K562 (cell line): ENCODE measurements at regions not wholly inside any gene's neighbourhood (a gene's known extent, or its start where the extent isn't known, plus 50 kb on each side); places are given as distances from the start of the nearest gene placed in this dataset.

Source experiments
- ATAC-seq: fragments of 200-7000 bp; cut with Tn5 transposase; 3 replicates; pipeline ENCODE4 v1.9.1; 2020; ENCODE audit warnings: moderate library complexity
- BruUV-seq: library from RNA; stranded (reverse); fragments of 400-500 nt; replicated peaks from 2 replicates; lab custom pipeline; 2021; lab: Mats Ljungman, UMichigan
- CTCF ChIA-PET: fragments of 300-600 bp; formaldehyde crosslinking; extraction: SDS; loops from one replicate; lab custom pipeline; 2021; ENCODE audit warnings: low intra/inter-chr PET ratio; lab: Yijun Ruan, JAX
- POLR2A ChIA-PET: fragments of 300-600, 350-650 bp; sonication (Branson Sonifier 250); formaldehyde crosslinking; extraction: SDS; loops from one replicate; lab custom pipeline; 2021; ENCODE audit warnings: antibody characterized with exemption, inconsistent platforms; lab: Yijun Ruan, JAX
- DNase-seq, 4 experiments: peaks; one replicate each; pipeline versions ENCODE4 v3.0.0 to v3.0.0-alpha.2; 2011 to 2018; ENCODE audit warnings: low spot score in 3 of 4, mixed read lengths in 3 of 4; ENCODE audit errors: extremely low read depth in 1 of 4
- FAIRE-seq: peaks from 2 replicates; lab custom pipeline; 2011; peaks lifted over from hg19 to GRCh38; lab: Jason Lieb, UNC
- H2AFZ ChIP-seq: 2 replicates; pipeline ENCODE4 v1.6.0; 2011; ENCODE audit warnings: low read depth, low read length, control low read depth, inconsistent platforms
- H3K27ac ChIP-seq: fragments of 200-600 bp; 3 replicates; pipeline ENCODE4 v1.8.0; 2011; ENCODE audit warnings: low read depth, mild to moderate bottlenecking, control low read depth, inconsistent platforms, low read length, moderate library complexity, mixed read lengths; ENCODE audit errors: extremely low read depth
- H3K27me3 ChIP-seq, 2 experiments: fragments of 300-600 bp in 1 of 2; 2 replicates in 1 of 2; 3 replicates in 1 of 2; pipeline versions ENCODE4 v1.6.0 to v1.8.0; 2011; ENCODE audit warnings: inconsistent platforms in 2 of 2, low read length in 2 of 2, mild to moderate bottlenecking in 1 of 2, mixed read lengths in 1 of 2, moderate library complexity in 1 of 2; ENCODE audit not compliant: control insufficient read depth in 2 of 2, insufficient read depth in 2 of 2
- H3K36me3 ChIP-seq: fragments of 300-600 bp; 3 replicates; pipeline ENCODE4 v1.8.0; 2011; ENCODE audit warnings: mild to moderate bottlenecking, low read length, inconsistent platforms; ENCODE audit not compliant: control insufficient read depth, insufficient read depth
- H3K4me1 ChIP-seq, 2 experiments: fragments of 200-600 bp in 1 of 2; replicated peaks in 1 of 2; 2 replicates in 1 of 2; 3 replicates in 1 of 2; pipeline versions ENCODE4 v1.5.1 to v1.8.0; 2011; ENCODE audit warnings: inconsistent platforms in 2 of 2, low read length in 2 of 2, mild to moderate bottlenecking in 1 of 2, mixed read lengths in 1 of 2, moderate library complexity in 1 of 2; ENCODE audit not compliant: control insufficient read depth in 2 of 2, insufficient read depth in 2 of 2
- H3K4me2 ChIP-seq: 2 replicates; pipeline ENCODE4 v1.6.1; 2011; ENCODE audit warnings: low read length, control low read depth, inconsistent platforms, mixed read lengths; ENCODE audit not compliant: insufficient read depth
- H3K4me3 ChIP-seq: fragments of 200-600 bp; sonication (generic), shearing (Covaris generic); 2 replicates; pipeline ENCODE4 v1.5.1; 2016; ENCODE audit warnings: control low read depth, inconsistent platforms
- H3K79me2 ChIP-seq: fragments of 200-600 bp; 3 replicates; pipeline ENCODE4 v1.8.0; 2011; ENCODE audit warnings: low read length, inconsistent platforms; ENCODE audit not compliant: control insufficient read depth, insufficient read depth
- H3K9ac ChIP-seq, 2 experiments: 2 replicates each; pipeline versions ENCODE4 v1.6.0 to v1.6.1; 2011; ENCODE audit warnings: low read depth in 2 of 2, low read length in 2 of 2, control low read depth in 1 of 2, inconsistent platforms in 1 of 2, mild to moderate bottlenecking in 1 of 2, mixed read lengths in 1 of 2; ENCODE audit not compliant: insufficient read depth in 1 of 2
- H3K9me1 ChIP-seq: one replicate; pipeline ENCODE4 v1.6.0; 2011; ENCODE audit warnings: inconsistent platforms, mild to moderate bottlenecking, low read length, moderate library complexity; ENCODE audit not compliant: control insufficient read depth, insufficient read depth
- H3K9me3 ChIP-seq: replicated peaks from 2 replicates; pipeline ENCODE4 v1.5.1; 2011; ENCODE audit warnings: low read depth, low read length, inconsistent platforms; ENCODE audit not compliant: control insufficient read depth, insufficient read depth
- H4K20me1 ChIP-seq: replicated peaks from 2 replicates; pipeline ENCODE4 v1.6.1; 2011; ENCODE audit warnings: low read length, inconsistent platforms, mixed read lengths; ENCODE audit not compliant: control insufficient read depth, insufficient read depth
- CREM ChIP-seq: IDR thresholded peaks from 2 replicates; pipeline ENCODE4 v1.6.1; 2014; ENCODE audit warnings: antibody characterized with exemption, low read depth
- RBBP5 ChIP-seq: fragments of 200-600 bp; sonication (generic); IDR thresholded peaks from 2 replicates; pipeline ENCODE4 v1.6.1; 2012; ENCODE audit warnings: borderline replicate concordance, mild to moderate bottlenecking, low read length, control low read depth, inconsistent platforms; ENCODE audit not compliant: insufficient read depth, poor library complexity, severe bottlenecking
- RBM34 ChIP-seq: fragments of 200-400 bp; formaldehyde crosslinking; IDR thresholded peaks from 2 replicates; pipeline ENCODE4 v1.6.1; 2018; ENCODE audit warnings: low read length, borderline replicate concordance; ENCODE audit not compliant: insufficient read depth
- SAFB ChIP-seq: fragments of 200-400 bp; formaldehyde crosslinking; IDR thresholded peaks from 2 replicates; pipeline ENCODE4 v1.6.1; 2017; ENCODE audit warnings: low read depth, low read length, borderline replicate concordance
- SOX6 ChIP-seq: fragments of 450-650 bp; IDR thresholded peaks from 2 replicates; pipeline ENCODE4 v1.6.1; 2014; ENCODE audit warnings: mild to moderate bottlenecking
- ZNF12 ChIP-seq: sonication (generic); formaldehyde crosslinking; IDR thresholded peaks from 2 replicates; pipeline ENCODE4 v1.4.0; 2020; ENCODE audit warnings: mild to moderate bottlenecking, missing genetic modification reagents
- WGBS: fragments of 100-300 bp; shearing (Covaris generic); methylation state at CpG from one replicate; pipeline ENCODE4 v1.1.6; 2016; ENCODE audit warnings: low coverage, mixed read lengths; ENCODE audit not compliant: insufficient coverage; ENCODE audit errors: missing lambda C conversion rate; 5-methylcytosine and 5-hydroxymethylcytosine counted together
- in situ Hi-C: fragments of 300-500 bp; cut with MboI; formaldehyde crosslinking; loops from 4 replicates; pipeline ENCODE4 v1.15.0; 2018; ENCODE audit warnings: inconsistent platforms, mixed read lengths
- intact Hi-C: fragments of 100-400 bp; cut with micrococcal nuclease; formaldehyde crosslinking; loops from 2 replicates; pipeline ENCODE4 v1.14.2; 2022
- TF ChIP-seq, protein P1 (sequence below): fragments of 250-450 bp; sonication (Bioruptor Pico); IDR thresholded peaks from 2 replicates; pipeline ENCODE4 v1.5.1; 2021; ENCODE audit warnings: mild to moderate bottlenecking

DNA sequence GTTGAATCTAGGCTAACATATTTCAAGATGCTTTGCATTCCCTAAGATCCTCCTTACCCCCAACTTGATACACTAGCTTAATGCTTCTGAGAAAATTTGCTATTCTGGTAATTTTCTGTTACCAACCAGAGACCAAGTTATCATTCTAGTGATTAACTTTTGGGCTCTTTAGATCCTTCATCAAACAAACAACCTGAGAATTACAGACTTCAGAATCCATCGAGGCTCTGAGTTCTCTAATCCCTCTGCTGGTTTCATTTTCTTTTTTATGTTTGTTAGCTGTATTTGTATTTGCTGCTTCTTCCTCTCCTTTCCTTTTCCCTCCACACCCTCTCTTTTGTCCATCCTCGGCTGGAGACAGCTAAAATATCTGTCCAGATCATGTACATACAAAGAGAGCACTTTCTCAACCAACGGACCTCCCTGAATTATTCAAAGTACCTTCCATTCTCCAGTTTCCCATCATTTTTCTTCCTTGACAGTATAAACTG lies 98.7 kb upstream of the RIPOR2 start:
- ATAC-seq (no peak), DNase-seq (no peak), FAIRE-seq (no peak)
- no peaks in the 10 kb centered on the region for H3K9me3 ChIP-seq
- H3K4me2 ChIP-seq, result no peak overlapping the region
- no peak overlapping the region for H3K9ac ChIP-seq
- H2AFZ ChIP-seq, result no peak overlapping the region
- ChIA-PET POLR2A (interaction anchor here (0.7 kb wide), 1 partner anchor 9 kb away, joined by 3 read pairs; no protein-coding TSS in a partner anchor), CTCF (no interaction called here)
- no peaks in the 10 kb centered on the region for H3K36me3 ChIP-seq
- H3K4me3 ChIP-seq, result no peak overlapping the region
- no TSS peak for BruUV-seq
- intact Hi-C loops, result no loop called here
- H3K27me3 ChIP-seq, result peaks cover 0 to 11% of the 10 kb centered on the region in 2 experiments; a peak in 1 of 5 replicates
- H3K27ac ChIP-seq, result no peak overlapping the region
- H4K20me1 ChIP-seq, result no peaks in the 10 kb centered on the region
- 6% methylated on average over 3 of the region's 3 CpGs for WGBS
- no peaks in the 10 kb centered on the region for H3K79me2 ChIP-seq
- H3K9me1 ChIP-seq, result no peaks in the 10 kb centered on the region
- in situ Hi-C loops, result no loop called here
- H3K4me1 ChIP-seq, result peaks cover 7 to 18% of the 10 kb centered on the region in 2 experiments; a peak in 3 of 5 replicates
- no peak for TF ChIP-seq RBM34
- TF ChIP-seq SAFB, result no peak
- TF ChIP-seq RBBP5, result no peak
- no peak for TF ChIP-seq SOX6

GRCh38 chr6:25035174-25035511 lies 99.4 kb upstream of the RIPOR2 start:
- in situ Hi-C loops, result no loop called here
- ATAC-seq, result no peak
- H3K36me3 ChIP-seq, result no peaks in the 10 kb centered on the region
- TF ChIP-seq CREM, result no peak
- no peak for TF ChIP-seq ZNF12 (CRISPR knock-in tag)
- TF ChIP-seq, protein P1, sequence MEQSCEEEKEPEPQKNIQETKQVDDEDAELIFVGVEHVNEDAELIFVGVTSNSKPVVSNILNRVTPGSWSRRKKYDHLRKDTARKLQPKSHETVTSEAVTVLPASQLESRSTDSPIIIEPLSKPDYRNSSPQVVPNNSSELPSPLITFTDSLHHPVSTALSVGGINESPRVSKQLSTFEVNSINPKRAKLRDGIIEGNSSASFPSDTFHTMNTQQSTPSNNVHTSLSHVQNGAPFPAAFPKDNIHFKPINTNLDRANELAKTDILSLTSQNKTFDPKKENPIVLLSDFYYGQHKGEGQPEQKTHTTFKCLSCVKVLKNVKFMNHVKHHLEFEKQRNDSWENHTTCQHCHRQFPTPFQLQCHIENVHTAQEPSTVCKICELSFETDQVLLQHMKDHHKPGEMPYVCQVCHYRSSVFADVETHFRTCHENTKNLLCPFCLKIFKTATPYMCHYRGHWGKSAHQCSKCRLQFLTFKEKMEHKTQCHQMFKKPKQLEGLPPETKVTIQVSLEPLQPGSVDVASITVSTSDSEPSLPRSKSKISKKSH (CRISPR knock-in tag), result peak; percentile 18; the same call in 1 of the 2 replicates
- peaks cover 7 to 18% of the 10 kb centered on the region in 2 experiments; a peak in 3 of 5 replicates for H3K4me1 ChIP-seq
- no peak for DNase-seq
- no peaks in the 10 kb centered on the region for H3K79me2 ChIP-seq
- H3K9ac ChIP-seq, result peak overlapping the region in 1 of 2 experiments; percentile 54; a peak in 1 of 4 replicates
- H3K27ac ChIP-seq, result no peak overlapping the region
- peak overlapping the region; percentile 52 for H2AFZ ChIP-seq
- peak overlapping the region; percentile 58; the same call in 1 of the 2 replicates for H3K4me2 ChIP-seq
- no peaks in the 10 kb centered on the region for H4K20me1 ChIP-seq
- intact Hi-C loops, result no loop called here
- no peaks in the 10 kb centered on the region for H3K9me3 ChIP-seq
- peaks cover 0 to 10% of the 10 kb centered on the region in 2 experiments; a peak in 1 of 5 replicates for H3K27me3 ChIP-seq
- H3K4me3 ChIP-seq, result no peak overlapping the region
- ChIA-PET POLR2A (interaction anchor here (0.5 to 1.3 kb wide), 2 partner anchors 26 to 376 kb away, joined by 3 read pairs; no protein-coding TSS in a partner anchor), CTCF (no interaction called here)
- no peaks in the 10 kb centered on the region for H3K9me1 ChIP-seq
- FAIRE-seq, result no peak
- no TSS peak for BruUV-seq
- 5% methylated on average over 3 of the region's 3 CpGs for WGBS
